Hematopoietic multipotent progenitor cell treated with erythropoietin and hydrocortisone succinate and interleukin-3 and kit ligand, for 6 days (in vitro differentiated cells): ENCODE measurements at regions not wholly inside any gene's neighbourhood (a gene's known extent, or its start where the extent isn't known, plus 50 kb on each side); places are given as distances from the start of the nearest gene placed in this dataset.
"Not testable (repeated sequence)": the region's sequence is repeated elsewhere in the genome, so short reads cannot be mapped to it uniquely, and the experiment has no call there.

Experiments
- DNase-seq: peaks from one replicate; pipeline ENCODE4 v3.0.0-alpha.2; 2015

DNA sequence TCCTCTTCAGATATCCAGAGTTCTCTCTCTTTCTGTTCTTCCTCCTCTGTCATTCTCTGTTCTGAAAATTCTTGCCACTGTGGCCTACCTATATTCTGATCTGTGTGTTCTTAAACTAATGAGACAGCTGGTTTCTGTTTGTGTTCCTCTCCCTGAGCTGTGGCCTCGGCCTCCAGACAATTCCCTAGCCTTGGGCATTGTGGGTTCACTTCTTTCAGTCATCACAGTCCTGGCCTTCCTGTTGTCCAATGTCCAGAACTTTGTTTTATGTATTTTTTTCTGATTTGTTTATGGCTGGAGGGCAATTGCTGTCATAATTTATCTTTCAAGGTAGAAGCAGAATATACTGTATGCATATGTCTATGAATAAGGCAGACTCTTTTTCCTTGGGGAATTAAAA is 173.2 kb upstream of the MTPN start:
- DNase-seq, result no peak

DNA sequence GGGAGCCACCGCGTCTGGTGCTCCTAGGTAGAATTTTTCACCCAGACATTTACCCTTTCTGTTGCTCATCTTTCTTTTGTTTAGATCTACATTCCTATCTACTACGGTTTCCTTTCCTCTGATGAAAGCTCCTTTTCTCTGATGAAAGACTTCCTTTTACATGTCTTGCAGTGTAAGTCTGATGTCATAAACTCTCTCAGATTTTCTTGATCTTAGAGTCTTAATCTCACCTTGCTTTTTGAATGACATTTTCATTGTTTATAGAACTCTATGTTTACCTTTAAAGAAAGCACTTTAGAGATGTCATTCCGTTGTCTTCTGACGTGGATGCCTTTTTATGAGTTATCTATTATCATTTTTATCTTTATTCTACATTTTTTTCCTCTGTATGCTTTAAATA is 171.8 kb upstream of the MTPN start:
- DNase-seq, result no peak

DNA sequence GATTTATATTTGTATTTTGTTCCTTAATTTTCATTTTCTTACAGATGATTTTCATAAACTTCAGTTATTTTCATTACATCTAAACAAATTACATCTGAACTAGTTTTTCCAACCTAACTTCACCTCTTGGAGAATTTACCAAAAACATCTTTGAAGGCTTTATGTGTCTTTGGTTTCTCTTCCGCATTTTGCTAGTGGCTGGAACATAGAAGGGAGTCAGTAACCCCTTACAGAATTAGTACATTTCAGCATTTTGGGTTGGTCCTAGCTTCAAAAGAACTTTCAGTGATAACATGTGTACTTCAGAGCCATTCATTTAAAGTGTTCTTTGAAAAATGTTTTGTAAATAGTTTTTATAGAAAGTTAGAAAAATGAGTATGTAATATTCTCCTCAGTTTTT is 169.8 kb upstream of the MTPN start:
- DNase-seq, result no peak

DNA sequence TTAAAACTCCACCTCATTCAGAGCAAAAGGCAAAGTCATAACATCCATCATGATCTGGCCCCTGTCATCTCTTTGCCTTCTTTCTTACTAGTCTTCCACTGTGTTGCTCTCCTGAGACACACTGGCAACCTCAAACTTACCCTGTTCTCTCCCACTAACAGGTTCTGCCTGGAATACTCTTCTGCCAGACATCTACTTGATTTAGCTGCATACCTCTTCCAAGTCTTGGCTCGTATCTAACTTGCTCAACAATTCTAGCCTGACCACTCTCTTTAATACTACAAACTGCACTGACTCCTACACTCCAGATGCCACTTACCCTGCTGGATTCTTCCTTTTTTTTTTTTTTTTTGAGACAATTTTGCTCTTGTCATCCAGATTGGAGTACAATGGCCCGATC is 167.0 kb upstream of the MTPN start:
- DNase-seq, result no peak

DNA sequence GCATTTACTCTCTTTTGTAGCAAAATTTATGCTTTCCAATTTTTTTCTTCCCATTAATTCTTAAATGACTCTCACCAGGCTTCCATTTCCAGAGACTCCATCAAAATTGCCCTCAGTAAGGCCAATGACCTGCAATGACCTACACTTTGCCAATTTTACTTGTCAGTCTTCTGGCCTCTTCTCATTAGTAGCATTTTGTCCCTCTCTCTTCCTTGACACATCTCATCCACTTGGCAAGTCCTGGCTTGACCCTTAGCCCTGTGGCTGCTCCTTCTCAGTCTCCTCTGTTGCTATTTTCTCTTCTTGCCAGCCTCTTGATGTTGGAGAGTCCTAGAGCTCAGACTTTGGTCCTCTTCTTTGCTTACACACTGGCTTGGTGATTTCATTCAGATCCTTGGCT is 166.1 kb upstream of the MTPN start:
- DNase-seq, result no peak

DNA sequence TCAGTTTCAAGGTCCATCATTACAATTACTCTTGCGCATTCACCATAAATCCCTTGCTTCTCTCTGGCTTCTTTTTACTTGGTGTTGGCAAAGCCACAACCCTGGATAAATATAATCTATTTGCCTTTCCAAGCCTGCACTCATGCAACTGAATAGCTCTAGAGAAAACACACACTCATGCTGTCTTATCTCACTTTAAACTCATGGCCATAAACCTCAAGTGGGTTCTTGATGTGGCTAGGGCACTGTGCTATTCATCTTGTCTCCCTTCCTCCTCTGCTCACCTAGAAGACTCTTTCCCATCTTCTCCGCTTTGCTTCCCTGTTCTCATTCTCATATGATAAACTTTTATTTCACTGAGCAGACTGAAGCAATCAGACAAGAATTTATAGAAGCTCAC is 165.4 kb upstream of the MTPN start:
- peak; percentile 1 for DNase-seq

DNA sequence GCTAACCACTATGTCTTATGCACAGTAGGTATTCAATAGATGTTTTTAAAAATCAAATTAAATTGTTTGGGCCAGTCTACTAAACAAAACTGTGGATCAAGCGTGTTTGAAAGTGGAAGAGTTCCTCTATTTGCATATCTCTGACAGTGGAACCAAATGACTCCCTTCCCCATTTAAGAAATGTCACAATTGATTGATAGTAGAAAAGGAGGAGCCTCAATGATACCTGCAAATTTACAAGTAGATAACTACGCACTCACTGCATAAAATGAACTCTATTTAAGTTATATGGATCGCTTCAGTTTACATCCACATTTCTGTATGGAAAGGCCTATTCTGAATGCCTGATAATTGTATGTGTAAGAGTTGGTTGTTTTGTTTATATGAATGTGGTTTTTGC is 163.3 kb upstream of the MTPN start:
- no peak for DNase-seq

DNA sequence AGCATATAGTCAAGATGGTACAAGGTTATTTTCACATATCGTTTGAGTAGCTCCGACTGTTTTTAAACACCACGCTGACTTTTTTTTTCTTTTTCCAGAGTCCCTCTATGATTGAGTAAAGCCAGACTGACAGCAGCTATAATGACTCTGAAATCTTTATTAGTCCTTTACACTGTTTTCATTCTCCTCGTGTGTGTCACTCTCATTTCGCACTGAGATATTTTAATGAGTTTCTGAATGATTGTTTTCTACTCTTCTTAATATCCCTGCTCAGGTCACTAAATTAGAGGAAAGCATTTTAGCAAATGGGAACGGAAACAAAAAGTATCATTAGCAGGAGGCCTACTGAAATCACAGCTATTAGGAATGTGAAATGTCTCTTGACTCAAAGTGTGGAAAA is 162.3 kb upstream of the MTPN start:
- no peak for DNase-seq

DNA sequence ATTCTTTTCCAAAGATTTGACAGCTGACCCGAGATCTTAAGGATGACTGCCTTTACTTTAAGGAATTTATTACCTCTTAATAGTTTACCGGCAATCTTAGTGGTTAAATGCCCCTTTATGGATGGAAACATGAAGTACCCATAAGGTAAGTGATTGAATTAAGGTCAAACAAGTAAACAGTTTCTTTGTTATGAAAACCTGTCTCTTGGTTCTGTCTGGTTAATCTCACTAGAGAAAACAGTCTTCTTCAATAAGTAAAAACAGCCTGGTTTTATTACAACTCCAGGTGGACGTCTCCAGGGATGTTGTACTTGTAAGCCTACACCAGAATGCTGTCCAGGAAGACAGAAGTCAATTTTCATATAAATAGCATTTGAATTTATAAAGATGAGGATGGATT is 161.8 kb upstream of the MTPN start:
- no peak for DNase-seq

DNA sequence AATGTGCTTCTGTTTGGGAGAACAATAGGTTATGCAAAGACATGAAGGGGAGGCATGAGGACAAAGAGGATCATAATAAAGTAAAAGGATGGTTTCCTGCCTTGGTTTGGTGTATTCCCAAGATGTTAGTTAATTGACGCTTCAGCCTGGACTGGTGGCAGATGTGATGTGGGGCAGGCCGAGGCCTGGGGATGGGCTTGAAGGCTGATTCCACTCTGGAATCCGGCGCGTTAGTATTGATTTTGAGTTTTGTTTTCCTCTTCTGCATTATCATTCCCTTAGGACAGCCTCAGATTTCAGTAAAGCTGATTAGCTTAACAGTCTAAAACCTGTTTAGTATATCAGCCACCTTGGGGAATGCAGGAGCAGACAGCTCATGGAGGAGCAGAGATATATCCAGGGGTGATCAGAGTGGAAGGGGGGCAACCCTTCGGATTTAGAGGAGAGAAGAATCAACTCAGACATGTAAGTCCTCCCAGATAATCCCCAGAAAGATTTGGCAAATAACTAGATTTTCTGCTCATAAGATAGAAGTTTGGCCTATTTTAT is 159.8 kb upstream of the MTPN start:
- DNase-seq, result no peak

DNA sequence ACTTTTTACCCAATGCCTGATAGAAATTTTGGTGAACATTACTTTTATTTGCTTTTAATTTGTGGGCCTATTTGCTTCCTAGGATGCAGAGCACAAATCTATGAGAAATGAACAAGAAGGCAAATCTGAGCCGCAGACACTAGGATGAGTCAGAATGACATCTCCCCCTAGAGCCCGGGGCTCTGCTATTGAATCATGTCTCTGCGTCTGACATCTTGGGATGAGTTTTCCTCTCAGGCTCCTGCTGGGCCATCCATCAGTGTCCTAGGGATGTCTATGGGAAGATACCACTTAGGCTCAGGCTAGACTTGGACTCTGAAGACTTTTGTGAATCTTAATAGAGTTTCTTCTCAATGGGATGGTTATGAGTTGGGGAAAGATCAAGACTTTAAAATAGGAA is 157.3 kb upstream of the MTPN start:
- DNase-seq, result no peak

DNA sequence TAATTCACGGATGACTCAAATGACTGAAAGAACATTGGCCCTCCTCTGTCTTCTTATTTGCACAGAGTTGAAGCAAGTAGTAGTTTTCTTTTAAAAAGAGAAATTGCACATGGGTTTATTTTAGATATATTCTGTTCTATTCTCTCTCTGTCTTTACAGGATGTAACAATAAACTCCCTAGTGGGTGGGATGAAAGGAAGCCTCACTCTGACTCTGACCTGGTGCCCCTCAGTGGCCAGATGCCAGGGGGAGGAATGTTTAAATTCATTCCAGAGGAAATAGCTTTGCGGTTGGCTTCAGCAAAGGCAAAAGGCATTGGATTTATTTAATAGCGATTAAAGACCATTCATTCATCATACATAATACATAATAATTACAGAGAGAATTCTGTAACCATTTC is 156.4 kb upstream of the MTPN start:
- DNase-seq, result no peak

DNA sequence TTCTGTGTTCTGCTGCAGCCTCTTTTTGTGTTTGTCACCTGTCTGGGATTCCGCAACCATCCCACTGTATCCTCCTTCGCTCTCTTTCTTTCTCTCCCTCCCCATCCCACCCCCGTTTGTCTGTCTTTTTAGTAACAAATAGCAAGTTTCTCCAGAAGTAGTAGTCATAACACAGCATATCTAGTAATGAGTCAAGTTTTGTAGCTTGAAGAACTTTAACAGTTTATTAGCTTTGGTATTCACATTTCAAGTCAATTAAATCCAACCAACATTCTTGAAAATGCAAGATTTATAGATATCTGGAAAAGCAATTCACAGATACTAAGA is 154.1 kb upstream of the MTPN start:
- DNase-seq, result no peak

DNA sequence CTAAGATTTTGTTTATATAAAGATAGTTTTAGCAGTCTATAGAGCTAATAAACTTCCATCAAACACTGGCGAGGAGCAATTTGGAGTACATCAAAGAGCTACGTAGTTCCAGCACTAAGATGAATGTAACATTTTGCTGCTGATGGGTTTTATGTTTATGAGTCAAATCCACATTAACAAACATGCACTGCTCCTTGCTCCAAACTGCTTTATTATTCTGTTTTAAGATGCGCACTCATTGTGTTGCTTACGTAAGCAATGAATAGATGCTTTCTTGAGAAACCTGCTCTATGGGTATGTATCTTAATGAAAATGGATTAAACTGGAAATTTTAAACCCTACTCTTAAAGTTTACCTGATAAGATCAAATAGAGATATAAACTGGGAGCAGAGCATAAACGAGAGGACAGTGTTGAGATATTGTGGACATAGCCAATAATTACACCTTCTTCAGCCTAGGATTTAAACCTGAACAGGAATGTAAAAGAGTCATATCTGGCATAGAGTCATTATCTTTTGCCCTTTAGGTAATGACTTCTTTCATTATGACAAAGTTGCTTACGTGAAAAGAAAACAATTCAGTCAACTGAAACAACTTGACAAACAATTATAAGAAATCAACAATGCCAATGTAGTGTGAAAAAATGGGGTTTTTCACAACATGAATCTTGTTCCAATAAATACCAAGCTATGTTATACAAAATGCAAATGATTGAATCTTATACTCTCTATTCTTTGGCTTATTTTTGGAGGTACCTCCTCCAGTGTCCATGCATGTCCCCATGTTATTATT is 153.5 kb upstream of the MTPN start:
- no peak for DNase-seq

DNA sequence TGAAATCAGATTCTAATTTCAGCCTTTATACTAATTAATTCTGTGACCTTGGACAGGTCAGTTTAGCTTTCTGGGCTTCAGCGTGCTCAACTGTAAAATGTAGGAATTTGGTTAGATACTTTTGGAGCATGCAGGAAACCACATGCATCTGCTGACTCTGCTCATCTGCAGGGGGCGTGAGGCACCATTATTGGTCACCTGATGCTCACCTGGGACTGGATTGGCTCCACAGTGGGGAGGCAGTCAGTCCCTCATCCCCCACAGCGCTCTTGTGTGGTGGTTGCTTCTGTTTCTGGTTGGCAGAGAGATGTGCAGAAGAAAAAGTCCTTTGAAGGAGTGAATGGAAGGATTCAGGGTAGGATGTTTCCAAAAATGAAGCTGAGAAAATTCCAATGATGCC is 150.9 kb upstream of the MTPN start:
- no peak for DNase-seq

DNA sequence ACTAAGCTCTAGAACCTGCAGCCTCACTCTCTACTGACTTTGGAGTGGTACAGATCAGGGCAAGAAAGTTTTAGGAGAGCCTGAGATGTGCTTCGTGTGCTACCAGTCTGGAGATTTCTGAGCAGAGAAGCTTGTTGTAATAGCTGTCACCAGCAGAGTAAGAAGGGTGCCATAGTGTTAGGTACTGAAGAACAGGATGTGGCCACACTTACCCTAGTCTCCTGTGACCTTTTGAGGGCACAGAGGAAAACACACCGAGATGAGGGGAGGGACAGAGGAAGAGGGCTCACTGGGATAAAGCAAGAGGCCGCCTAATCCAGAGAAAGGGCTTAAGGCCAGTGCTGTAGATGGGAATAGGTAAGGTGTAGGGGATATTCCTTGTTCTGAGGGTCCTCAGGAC is 146.2 kb upstream of the MTPN start:
- DNase-seq, result no peak

DNA sequence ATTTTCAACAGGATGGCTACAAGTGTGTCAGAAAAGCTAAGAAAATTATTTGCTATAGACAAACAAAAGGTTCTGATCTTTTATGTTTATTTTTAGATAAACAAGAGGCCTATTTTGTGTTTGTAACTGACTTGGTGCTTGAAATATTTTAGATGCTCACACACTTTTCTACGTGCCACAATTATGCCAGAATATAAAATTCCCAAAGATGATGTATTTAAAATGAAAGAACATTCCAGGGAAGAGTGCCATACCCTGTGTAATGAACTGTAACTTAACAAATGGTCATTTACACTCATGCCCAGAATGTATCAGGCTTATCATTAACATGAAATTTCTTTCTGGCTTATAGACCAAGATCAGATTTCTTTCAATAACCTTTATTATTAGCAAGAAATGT is 144.9 kb upstream of the MTPN start:
- DNase-seq, result no peak

DNA sequence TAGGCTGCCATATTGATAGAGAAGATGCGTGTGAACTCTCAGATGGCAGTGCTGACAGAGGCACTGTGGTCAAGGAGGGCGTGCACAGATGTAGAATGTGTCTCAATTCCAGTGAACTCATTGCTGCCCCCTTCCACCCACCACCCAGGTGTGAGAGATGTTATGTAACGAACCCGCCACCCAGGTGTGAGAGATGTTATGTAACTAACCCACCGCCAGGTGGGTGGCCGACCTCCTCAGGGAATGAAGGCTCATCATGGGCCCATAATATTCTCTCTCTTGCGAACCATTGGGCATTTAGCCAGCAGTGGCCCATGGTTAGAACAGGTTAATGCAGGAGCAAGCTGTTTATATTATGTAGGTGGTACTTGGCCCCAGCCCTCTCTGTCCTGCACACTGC is 140.4 kb upstream of the MTPN start:
- DNase-seq, result no peak

DNA sequence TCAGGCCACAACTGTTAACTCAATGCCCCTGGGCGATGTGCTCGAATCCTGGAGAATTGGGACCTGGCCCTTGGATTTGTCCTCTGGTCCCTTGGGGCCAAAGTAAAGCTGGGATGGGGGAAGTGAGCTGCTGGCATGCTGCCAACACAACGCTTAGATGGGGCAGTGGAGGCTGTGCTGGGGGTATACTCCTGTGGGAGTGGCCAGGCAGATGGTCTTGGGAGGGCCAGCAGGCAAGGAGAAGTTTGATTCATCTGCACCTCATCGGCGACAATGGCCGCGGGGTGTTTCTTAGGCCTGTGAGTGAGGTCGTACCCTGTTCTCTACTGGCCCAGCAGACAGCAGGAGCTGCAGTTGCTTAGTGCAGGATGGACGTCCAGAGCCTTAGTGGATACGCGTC is 139.0 kb upstream of the MTPN start:
- no peak for DNase-seq

DNA sequence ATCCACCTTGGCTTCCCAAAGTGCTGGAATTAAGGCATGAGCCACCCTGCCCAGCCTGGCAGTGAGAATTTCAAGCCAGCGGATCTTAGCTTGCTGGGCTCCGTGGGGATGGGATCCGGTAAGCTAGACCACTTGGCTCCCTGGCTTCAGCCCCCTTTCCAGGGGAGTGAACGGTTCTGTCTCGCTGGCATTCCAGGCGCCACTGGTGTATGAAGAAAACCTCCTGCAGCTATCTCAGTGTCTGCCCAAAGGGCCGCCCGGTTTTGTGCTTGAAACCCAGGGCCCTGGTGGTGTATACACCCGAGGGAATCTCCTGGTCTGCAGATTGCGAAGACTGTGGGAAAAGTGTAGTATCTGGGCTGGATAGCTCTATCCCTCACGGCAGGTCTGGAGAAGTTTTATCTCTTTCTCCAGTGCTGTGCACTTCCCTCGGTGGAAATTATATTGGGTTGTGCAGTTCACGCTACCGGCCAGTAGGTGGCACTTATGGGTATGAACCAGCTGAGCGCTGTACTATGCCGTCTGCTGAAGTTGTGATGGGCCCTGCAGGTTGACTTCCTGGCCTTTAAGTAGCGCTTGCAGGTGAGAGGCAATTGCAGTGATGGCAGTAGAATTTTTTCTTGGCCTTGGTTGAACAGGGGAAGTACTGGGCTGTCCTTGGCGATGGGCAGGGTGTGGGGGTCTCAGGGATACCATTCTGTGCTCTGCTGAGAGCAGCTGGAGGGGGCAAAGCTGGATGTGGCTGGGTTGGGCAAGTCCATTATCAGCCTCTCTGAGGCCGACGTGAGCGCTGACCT is 138.0 kb upstream of the MTPN start:
- DNase-seq, result peak; percentile 72

DNA sequence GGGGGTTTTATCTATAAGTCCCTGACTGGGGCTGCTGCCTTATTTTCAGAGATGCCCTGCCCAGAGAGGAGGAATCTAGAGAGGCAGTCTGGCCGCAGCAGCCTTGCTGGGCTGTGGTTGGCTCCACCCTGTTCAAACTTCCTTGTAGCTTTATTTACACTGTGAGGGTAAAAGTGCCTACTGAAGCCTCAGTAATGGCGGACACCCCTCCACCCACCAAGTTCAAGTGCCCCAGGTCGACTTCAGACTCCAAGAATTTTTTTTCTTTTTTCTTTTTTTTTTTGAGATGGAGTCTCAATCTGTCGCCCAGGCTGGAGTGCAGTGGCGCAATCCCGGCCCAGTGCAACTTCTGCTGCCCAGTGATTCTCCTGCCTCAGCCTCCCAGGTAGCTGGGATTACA is 137.3 kb upstream of the MTPN start:
- DNase-seq, result peak; percentile 3

DNA sequence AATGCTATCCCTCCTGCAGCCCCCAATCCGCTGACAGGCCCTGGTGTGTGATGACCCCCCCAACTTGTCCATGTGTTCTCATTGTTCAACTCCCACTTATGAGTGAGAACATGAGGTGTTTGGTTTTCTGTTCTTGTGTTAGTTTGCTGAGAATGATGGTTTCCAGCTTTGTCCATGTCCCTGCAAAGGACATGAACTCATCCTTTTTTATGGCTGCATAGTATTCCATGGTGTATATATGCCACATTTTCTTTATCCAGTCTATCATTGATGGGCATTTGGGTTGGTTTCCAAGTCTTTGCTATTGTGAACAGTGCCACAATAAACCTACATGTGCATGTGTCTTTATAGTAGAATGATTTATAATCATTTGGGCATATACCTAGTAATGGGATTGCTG is 131.9 kb upstream of the MTPN start:
- not testable (repeated sequence) for DNase-seq

DNA sequence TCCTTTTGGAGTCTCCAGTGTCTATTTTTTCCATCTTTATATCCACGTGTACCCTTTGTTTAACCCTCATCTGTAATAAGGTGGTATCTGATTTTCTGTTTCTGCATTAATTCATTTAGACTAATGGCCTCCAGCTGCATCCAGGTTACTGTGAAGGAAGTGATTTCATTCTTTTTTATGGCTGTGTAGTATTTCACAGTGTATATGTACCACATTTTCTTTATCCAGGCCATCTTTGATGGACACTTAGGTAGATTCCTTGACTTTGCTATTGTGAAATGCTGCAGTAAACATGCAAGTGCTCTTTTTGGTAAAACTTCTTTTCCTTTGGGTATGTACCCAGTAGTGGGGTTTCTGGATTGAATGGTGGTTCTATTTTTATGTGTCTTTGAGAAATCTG is 128.0 kb upstream of the MTPN start:
- DNase-seq, result no peak

DNA sequence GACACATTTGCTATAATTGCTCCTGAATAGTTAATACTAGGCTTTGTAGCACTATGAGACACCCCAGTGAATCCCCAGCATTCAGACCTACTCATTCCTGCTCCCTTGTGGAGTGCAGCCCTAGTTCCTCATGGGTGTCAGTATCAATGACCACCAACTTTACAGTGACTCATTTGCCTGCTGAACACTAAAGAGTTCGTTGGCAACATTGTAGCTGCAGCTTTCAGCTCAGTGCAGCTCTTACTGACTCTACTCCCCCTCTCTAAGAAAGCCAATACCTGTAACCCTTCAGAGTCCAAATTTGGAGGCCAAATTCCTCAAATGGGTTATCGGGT is 127.1 kb upstream of the MTPN start:
- DNase-seq, result no peak
